ENCODE measurements at regions not wholly inside any gene's neighbourhood (a gene's known extent, or its start where the extent isn't known, plus 50 kb on each side); places are given as distances from the start of the nearest gene placed in this dataset.

- no peak for TF ChIP-seq CTCF (conservative IDR thresholded peaks at IDR 0.05)
- no peak overlapping the region for H3K27ac ChIP-seq
These were observed 321.5 kb upstream of the PKDCC start for GRCh38 chr2:41726364-41726763.

DNA sequence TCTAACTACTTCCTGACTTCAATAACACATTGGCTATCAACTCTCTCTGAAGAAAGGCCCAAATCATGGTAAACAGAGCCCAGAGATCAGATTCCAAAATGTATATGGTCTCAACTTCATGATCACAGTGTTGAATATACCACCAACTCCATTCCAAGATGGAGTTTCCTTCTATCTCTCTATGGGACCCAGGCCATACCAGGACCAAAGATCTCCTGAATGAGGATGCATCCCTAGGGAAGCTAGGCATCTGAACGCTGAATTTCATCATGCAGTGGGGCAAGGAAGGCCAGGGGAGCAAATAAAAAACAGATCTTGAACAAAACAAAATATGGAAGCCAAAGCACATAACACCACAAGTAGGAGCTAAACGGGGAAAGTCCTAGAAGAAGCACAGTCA is 320.7 kb upstream of the PKDCC start:
- H3K27ac ChIP-seq = no peak overlapping the region
- TF ChIP-seq CTCF (conservative IDR thresholded peaks at IDR 0.05) = no peak

GRCh38 chr2:41727711-41728110 is 320.1 kb upstream of the PKDCC start:
- H3K27ac ChIP-seq = no peak overlapping the region
- TF ChIP-seq CTCF (conservative IDR thresholded peaks at IDR 0.05) = no peak

- TF ChIP-seq CTCF (conservative IDR thresholded peaks at IDR 0.05) = no peak
- no peak overlapping the region for H3K27ac ChIP-seq
These were observed 319.0 kb upstream of the PKDCC start for GRCh38 chr2:41728788-41729338.

DNA sequence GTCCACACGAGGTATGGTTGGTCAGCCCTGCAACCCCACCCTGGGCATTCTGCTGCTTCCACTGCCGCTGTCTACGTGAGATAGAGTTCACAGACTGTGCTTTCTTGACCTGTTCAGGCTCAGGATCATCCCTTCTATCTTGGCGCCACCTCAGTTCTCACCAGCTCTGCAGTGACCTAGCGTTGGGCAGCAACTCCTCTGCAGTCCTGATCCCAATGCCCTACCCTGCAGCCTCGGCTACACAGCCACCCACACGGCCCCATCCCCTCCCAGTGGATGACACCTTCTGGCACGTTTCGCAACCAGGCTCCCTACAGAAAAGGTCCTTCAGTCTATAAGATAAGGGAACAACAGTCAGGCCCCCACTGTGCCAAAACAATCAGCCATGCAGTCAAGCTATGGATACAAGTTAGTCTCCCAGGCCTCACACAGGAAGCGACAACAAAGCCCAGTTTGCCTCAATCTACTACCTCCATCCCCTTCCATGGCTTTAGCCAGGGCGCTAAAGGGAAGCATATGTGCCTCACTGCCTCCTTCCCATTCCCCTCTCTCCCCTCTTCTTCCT is 317.9 kb upstream of the PKDCC start:
- no peak for TF ChIP-seq CTCF (conservative IDR thresholded peaks at IDR 0.05)
- H3K27ac ChIP-seq = no peak overlapping the region

GRCh38 chr2:41735006-41735405 is 312.8 kb upstream of the PKDCC start:
- no peak overlapping the region for H3K27ac ChIP-seq
- TF ChIP-seq CTCF (conservative IDR thresholded peaks at IDR 0.05) = no peak

DNA sequence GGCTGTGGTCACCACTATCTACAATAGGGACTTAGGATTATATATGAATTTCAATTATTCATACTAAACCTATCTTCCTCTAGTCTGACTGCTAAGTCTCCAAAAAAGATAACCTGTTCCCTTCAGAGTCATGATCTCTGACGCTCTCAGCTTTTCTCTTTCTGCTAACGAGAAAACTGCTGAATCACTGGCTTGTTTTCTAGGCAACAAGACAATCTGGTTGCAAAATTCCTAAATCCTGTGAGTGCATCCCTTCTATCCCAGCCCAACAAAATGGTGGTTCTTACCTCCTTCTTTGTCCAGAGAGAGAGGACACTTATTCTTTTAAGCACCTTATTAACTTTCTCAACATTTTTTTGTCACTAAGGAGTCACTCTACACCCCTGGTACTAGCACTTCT is 312.3 kb upstream of the PKDCC start:
- no peak for TF ChIP-seq CTCF (conservative IDR thresholded peaks at IDR 0.05)
- no peak overlapping the region for H3K27ac ChIP-seq

Measured in VCaP (cell line).